22Rv1 (cell line): ENCODE measurements at regions not wholly inside any gene's neighbourhood (a gene's known extent, or its start where the extent isn't known, plus 50 kb on each side); places are given as distances from the start of the nearest gene placed in this dataset.

Experiments
- ZFX ChIP-seq: fragments of 450-650 bp; IDR thresholded peaks from 2 replicates; pipeline ENCODE4 v1.6.1; 2017; ENCODE audit warnings: antibody characterized with exemption, borderline replicate concordance
- TF ChIP-seq, protein P1 (sequence below): fragments of 450-650 bp; IDR thresholded peaks from 2 replicates; pipeline ENCODE4 v1.5.1; 2017; ENCODE audit warnings: mild to moderate bottlenecking

DNA sequence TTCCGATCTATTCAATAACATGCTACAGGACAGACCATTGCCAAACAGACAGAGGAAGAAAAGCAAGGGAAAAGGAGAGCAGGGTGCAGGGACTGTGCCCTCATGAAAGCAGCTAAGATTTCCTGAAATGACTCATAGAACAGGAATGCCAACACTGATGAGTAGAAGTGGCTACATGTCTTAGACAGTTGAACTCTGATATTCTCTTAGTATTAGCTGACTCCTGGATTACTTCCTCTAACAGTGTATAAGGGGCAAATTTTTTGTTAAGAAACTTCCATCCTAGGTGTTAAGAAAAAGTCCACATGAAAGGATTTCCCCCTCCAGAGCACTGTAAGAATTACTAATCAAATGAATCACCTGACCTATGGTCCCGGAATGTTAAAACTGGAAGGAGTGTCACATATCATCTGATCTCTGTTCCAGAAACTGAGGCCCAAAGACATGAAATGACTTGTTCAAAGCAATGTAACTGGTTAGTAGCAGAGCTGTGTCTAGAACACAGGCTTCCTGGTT, 224.9 kb downstream of the IBTK start:
- TF ChIP-seq, protein P1, sequence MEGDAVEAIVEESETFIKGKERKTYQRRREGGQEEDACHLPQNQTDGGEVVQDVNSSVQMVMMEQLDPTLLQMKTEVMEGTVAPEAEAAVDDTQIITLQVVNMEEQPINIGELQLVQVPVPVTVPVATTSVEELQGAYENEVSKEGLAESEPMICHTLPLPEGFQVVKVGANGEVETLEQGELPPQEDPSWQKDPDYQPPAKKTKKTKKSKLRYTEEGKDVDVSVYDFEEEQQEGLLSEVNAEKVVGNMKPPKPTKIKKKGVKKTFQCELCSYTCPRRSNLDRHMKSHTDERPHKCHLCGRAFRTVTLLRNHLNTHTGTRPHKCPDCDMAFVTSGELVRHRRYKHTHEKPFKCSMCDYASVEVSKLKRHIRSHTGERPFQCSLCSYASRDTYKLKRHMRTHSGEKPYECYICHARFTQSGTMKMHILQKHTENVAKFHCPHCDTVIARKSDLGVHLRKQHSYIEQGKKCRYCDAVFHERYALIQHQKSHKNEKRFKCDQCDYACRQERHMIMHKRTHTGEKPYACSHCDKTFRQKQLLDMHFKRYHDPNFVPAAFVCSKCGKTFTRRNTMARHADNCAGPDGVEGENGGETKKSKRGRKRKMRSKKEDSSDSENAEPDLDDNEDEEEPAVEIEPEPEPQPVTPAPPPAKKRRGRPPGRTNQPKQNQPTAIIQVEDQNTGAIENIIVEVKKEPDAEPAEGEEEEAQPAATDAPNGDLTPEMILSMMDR, result no peak
- no peak for TF ChIP-seq ZFX
